IMR-90 (cell line): ENCODE measurements at regions not wholly inside any gene's neighbourhood (a gene's known extent, or its start where the extent isn't known, plus 50 kb on each side); places are given as distances from the start of the nearest gene placed in this dataset.

Experiments used
- ATAC-seq: fragments of 200-7000 bp; cut with Tn5 transposase; 2 replicates; pipeline ENCODE4 v1.9.1; 2020; ENCODE audit warnings: low read depth, mild to moderate bottlenecking, moderate library complexity
- BruUV-seq: library from RNA; stranded (reverse); fragments of 400-500 nt; replicated peaks from 2 replicates; lab custom pipeline; 2021; lab: Mats Ljungman, UMichigan
- CTCF ChIA-PET: fragments of 300-600 bp; formaldehyde crosslinking; extraction: SDS; loops from one replicate; lab custom pipeline; 2021; ENCODE audit warnings: antibody characterized with exemption; lab: Yijun Ruan, JAX
- POLR2A ChIA-PET: fragments of 300-600 bp; sonication (Branson Sonifier 250); formaldehyde crosslinking; loops from one replicate; lab custom pipeline; 2022; ENCODE audit warnings: antibody characterized with exemption; ENCODE audit not compliant: unreplicated experiment; lab: Charles Lee
- DNase-seq: peaks from one replicate; pipeline ENCODE4 v3.0.0; 2013
- H2AFZ ChIP-seq: replicated peaks from 2 replicates; pipeline ENCODE3; 2013; ENCODE audit warnings: low read length, mild to moderate bottlenecking; ENCODE audit not compliant: poor library complexity
- H2AK5ac ChIP-seq: 2 replicates; pipeline ENCODE4 v1.6.1; 2013; ENCODE audit warnings: low read depth, low read length, inconsistent platforms
- H2AK9ac ChIP-seq: replicated peaks from 2 replicates; pipeline ENCODE3; 2013; ENCODE audit warnings: mild to moderate bottlenecking, low read depth, low read length, moderate library complexity; ENCODE audit not compliant: poor library complexity
- H2BK120ac ChIP-seq: 2 replicates; pipeline ENCODE4 v1.6.1; 2013; ENCODE audit warnings: low read depth, low read length, inconsistent platforms
- H2BK15ac ChIP-seq: 3 replicates; pipeline ENCODE4 v1.6.1; 2013; ENCODE audit warnings: low read depth, low read length, inconsistent platforms
- H2BK20ac ChIP-seq: 2 replicates; pipeline ENCODE4 v1.6.1; 2013; ENCODE audit warnings: low read depth, mild to moderate bottlenecking, inconsistent platforms, low read length, moderate library complexity
- H2BK5ac ChIP-seq: 2 replicates; pipeline ENCODE4 v1.6.1; 2013; ENCODE audit warnings: mild to moderate bottlenecking, low read depth, low read length, inconsistent platforms; ENCODE audit not compliant: poor library complexity, severe bottlenecking
- H3K14ac ChIP-seq: replicated peaks from 2 replicates; pipeline ENCODE4 v1.6.1; 2013; ENCODE audit warnings: low read depth, low read length, inconsistent platforms
- H3K18ac ChIP-seq: 2 replicates; pipeline ENCODE4 v1.6.1; 2013; ENCODE audit warnings: low read depth, low read length, control low read depth
- H3K23ac ChIP-seq: 2 replicates; pipeline ENCODE4 v1.6.1; 2013; ENCODE audit warnings: low read depth, low read length, inconsistent platforms
- H3K27ac ChIP-seq: 2 replicates; pipeline ENCODE4 v1.5.1; 2013; ENCODE audit warnings: mild to moderate bottlenecking, control low read depth, low read length; ENCODE audit not compliant: insufficient read depth
- H3K27me3 ChIP-seq: 2 replicates; pipeline ENCODE4 v1.6.1; 2013; ENCODE audit warnings: low read length; ENCODE audit not compliant: control insufficient read depth, insufficient read depth
- H3K36me3 ChIP-seq: 2 replicates; pipeline ENCODE4 v1.6.1; 2013; ENCODE audit warnings: low read length, mixed read lengths; ENCODE audit not compliant: control insufficient read depth, insufficient read depth
- H3K4ac ChIP-seq: 2 replicates; pipeline ENCODE4 v1.6.1; 2013; ENCODE audit warnings: low read depth, low read length, inconsistent platforms
- H3K4me1 ChIP-seq: 2 replicates; pipeline ENCODE4 v1.6.1; 2013; ENCODE audit warnings: low read length, mixed read lengths; ENCODE audit not compliant: control insufficient read depth, insufficient read depth
- H3K4me2 ChIP-seq: 2 replicates; pipeline ENCODE4 v1.6.1; 2013; ENCODE audit warnings: low read depth, mild to moderate bottlenecking, control low read depth, low read length, moderate library complexity
- H3K4me3 ChIP-seq: 2 replicates; pipeline ENCODE4 v1.5.1; 2013; ENCODE audit warnings: low read depth, mild to moderate bottlenecking, control low read depth, low read length, moderate library complexity; ENCODE audit not compliant: insufficient read depth
- H3K56ac ChIP-seq: 2 replicates; pipeline ENCODE4 v1.6.1; 2013; ENCODE audit warnings: low read length, inconsistent platforms; ENCODE audit not compliant: insufficient read depth; ENCODE audit errors: extremely low read depth
- H3K79me1 ChIP-seq, 2 experiments: 2 replicates each; pipeline ENCODE4 v1.6.1; 2013; ENCODE audit warnings: low read length in 2 of 2, inconsistent platforms in 1 of 2, low read depth in 1 of 2
- H3K9ac ChIP-seq: 2 replicates; pipeline ENCODE4 v1.6.1; 2013; ENCODE audit warnings: low read depth, low read length, control low read depth
- H3K9me1 ChIP-seq: 2 replicates; pipeline ENCODE4 v1.6.1; 2013; ENCODE audit warnings: low read length, inconsistent platforms; ENCODE audit not compliant: insufficient read depth
- H3K9me3 ChIP-seq: 2 replicates; pipeline ENCODE4 v1.6.1; 2013; ENCODE audit warnings: low read length; ENCODE audit not compliant: control insufficient read depth, insufficient read depth
- H4K20me1 ChIP-seq: 2 replicates; pipeline ENCODE4 v1.6.1; 2013; ENCODE audit warnings: low read length, inconsistent platforms; ENCODE audit not compliant: insufficient read depth
- H4K5ac ChIP-seq: 2 replicates; pipeline ENCODE4 v1.6.1; 2013; ENCODE audit warnings: mild to moderate bottlenecking, low read depth, low read length, control low read depth
- H4K8ac ChIP-seq, 2 experiments: 2 replicates each; pipeline ENCODE4 v1.6.1; 2013; ENCODE audit warnings: low read depth in 2 of 2, low read length in 2 of 2, control low read depth in 1 of 2, inconsistent platforms in 1 of 2
- H4K91ac ChIP-seq: 2 replicates; pipeline ENCODE4 v1.6.1; 2013; ENCODE audit warnings: low read depth, low read length, inconsistent platforms; ENCODE audit not compliant: insufficient read depth
- CEBPB ChIP-seq: IDR thresholded peaks from 2 replicates; pipeline ENCODE4 v1.6.1; 2012; ENCODE audit warnings: low read depth, low read length, improper control_type of control experiment
- CHD1 ChIP-seq: IDR thresholded peaks from 2 replicates; pipeline ENCODE4 v1.6.1; 2012; ENCODE audit warnings: low read depth, low read length, improper control_type of control experiment
- FOS ChIP-seq: fragments of 150-350 bp; IDR thresholded peaks from 2 replicates; pipeline ENCODE4 v1.6.1; 2016; ENCODE audit warnings: low read depth, low read length
- MAFK ChIP-seq: IDR thresholded peaks from 2 replicates; pipeline ENCODE4 v1.6.1; 2012; ENCODE audit warnings: low read depth, low read length, improper control_type of control experiment
- MAZ ChIP-seq: IDR thresholded peaks from 2 replicates; pipeline ENCODE4 v1.6.1; 2012; ENCODE audit warnings: low read depth, mild to moderate bottlenecking, low read length, improper control_type of control experiment, moderate library complexity, borderline replicate concordance
- MXI1 ChIP-seq: IDR thresholded peaks from 2 replicates; pipeline ENCODE4 v1.6.1; 2012; ENCODE audit warnings: low read depth, mild to moderate bottlenecking, low read length, moderate library complexity, borderline replicate concordance
- NFE2L2 ChIP-seq: fragments of 150-350 bp; IDR thresholded peaks from 2 replicates; pipeline ENCODE4 v1.6.1; 2016; ENCODE audit warnings: low read depth, mild to moderate bottlenecking, low read length
- RAD21 ChIP-seq: IDR thresholded peaks from 2 replicates; pipeline ENCODE4 v1.6.1; 2012; ENCODE audit warnings: low read length, improper control_type of control experiment
- RFX5 ChIP-seq: IDR thresholded peaks from 2 replicates; pipeline ENCODE4 v1.8.0; 2012; ENCODE audit warnings: low read depth, mild to moderate bottlenecking, low read length, moderate library complexity
- WGBS, 2 experiments: methylation state at CpG; one replicate each; pipeline versions ENCODE4 v1.1.5 to v1.1.7; 2013; ENCODE audit warnings: missing lambda C conversion rate in 2 of 2; ENCODE audit not compliant: insufficient read length in 1 of 2; ENCODE audit errors: extremely low coverage in 2 of 2; 5-methylcytosine and 5-hydroxymethylcytosine counted together
- dilution Hi-C: fragments of 300-500 bp; cut with HindIII; formaldehyde crosslinking; loops from one replicate; pipeline ENCODE4 v1.14.3; 2018; ENCODE audit warnings: low sequenced_read_pairs; ENCODE audit not compliant: unreplicated experiment
- in situ Hi-C: fragments of 300-500 bp; cut with MboI; formaldehyde crosslinking; loops from 3 replicates; pipeline ENCODE4 v1.14.3; 2019; ENCODE audit warnings: low sequenced_read_pairs, inconsistent platforms, mixed read lengths
- intact Hi-C: fragments of 100-400 bp; cut with micrococcal nuclease; formaldehyde crosslinking; loops from 2 replicates; pipeline ENCODE4 v1.10.0; 2022
- TF ChIP-seq, protein P1 (sequence below): fragments of 150-350 bp; IDR thresholded peaks from 2 replicates; pipeline ENCODE4 v1.6.1; 2017; ENCODE audit warnings: mild to moderate bottlenecking, antibody characterized with exemption, low read length, low read depth
- TF ChIP-seq, protein P2 (sequence below): fragments of 150-350 bp; IDR thresholded peaks from 2 replicates; pipeline ENCODE4 v1.6.1; 2016; ENCODE audit warnings: low read depth, mild to moderate bottlenecking, low read length, moderate library complexity, borderline replicate concordance
- TF ChIP-seq, protein P3 (sequence below): conservative IDR thresholded peaks from 2 replicates; pipeline ENCODE4 v1.5.1; 2012; ENCODE audit warnings: mild to moderate bottlenecking, low read depth, low read length, improper control_type of control experiment

DNA sequence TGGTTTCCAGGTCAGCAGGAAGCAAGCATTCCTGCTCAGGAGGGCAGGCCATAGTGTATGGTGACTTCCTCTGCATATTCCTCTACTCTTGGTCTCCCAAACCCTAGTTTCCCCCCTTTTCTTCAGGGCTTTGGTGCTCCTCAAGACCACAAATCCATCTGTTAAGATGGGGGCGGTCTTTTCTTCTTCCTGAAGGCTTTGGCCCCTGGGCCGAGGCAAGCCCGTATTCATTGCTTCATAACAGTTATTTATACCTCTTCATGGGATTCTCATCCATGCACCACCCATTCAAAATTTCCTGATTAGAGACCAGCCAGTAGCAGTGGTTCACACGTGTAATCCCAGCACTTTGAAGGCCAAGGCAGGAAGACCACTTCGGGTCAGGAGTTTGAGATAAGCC is 62.1 kb upstream of the IL12A start:
- H3K79me1 ChIP-seq, result no peaks in the 10 kb centered on the region
- H3K18ac ChIP-seq, result peak overlapping the region; percentile 85
- H3K23ac ChIP-seq, result no peak overlapping the region
- no peak overlapping the region for H3K27ac ChIP-seq
- DNase-seq, result no peak
- H3K9me3 ChIP-seq, result no peaks in the 10 kb centered on the region
- H3K14ac ChIP-seq, result peak overlapping the region; percentile 87; the same call in 1 of the 2 replicates
- H2AK5ac ChIP-seq, result peak overlapping the region; percentile 73
- H2AK9ac ChIP-seq, result no peak overlapping the region
- H3K9ac ChIP-seq, result no peak overlapping the region
- peaks cover 21% of the 10 kb centered on the region for H3K9me1 ChIP-seq
- H2BK5ac ChIP-seq, result no peak overlapping the region
- H3K4me1 ChIP-seq, result peaks cover 24% of the 10 kb centered on the region
- H3K4me2 ChIP-seq, result no peak overlapping the region
- no peak for TF ChIP-seq CEBPB
- TF ChIP-seq CHD1, result no peak
- TF ChIP-seq RFX5, result no peak
- TF ChIP-seq RAD21, result no peak
- TF ChIP-seq, protein P1, sequence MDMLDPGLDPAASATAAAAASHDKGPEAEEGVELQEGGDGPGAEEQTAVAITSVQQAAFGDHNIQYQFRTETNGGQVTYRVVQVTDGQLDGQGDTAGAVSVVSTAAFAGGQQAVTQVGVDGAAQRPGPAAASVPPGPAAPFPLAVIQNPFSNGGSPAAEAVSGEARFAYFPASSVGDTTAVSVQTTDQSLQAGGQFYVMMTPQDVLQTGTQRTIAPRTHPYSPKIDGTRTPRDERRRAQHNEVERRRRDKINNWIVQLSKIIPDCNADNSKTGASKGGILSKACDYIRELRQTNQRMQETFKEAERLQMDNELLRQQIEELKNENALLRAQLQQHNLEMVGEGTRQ, result no peak
- no peak for TF ChIP-seq NFE2L2
- TF ChIP-seq, protein P2, sequence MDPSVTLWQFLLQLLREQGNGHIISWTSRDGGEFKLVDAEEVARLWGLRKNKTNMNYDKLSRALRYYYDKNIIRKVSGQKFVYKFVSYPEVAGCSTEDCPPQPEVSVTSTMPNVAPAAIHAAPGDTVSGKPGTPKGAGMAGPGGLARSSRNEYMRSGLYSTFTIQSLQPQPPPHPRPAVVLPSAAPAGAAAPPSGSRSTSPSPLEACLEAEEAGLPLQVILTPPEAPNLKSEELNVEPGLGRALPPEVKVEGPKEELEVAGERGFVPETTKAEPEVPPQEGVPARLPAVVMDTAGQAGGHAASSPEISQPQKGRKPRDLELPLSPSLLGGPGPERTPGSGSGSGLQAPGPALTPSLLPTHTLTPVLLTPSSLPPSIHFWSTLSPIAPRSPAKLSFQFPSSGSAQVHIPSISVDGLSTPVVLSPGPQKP, result no peak
- TF ChIP-seq, protein P3, sequence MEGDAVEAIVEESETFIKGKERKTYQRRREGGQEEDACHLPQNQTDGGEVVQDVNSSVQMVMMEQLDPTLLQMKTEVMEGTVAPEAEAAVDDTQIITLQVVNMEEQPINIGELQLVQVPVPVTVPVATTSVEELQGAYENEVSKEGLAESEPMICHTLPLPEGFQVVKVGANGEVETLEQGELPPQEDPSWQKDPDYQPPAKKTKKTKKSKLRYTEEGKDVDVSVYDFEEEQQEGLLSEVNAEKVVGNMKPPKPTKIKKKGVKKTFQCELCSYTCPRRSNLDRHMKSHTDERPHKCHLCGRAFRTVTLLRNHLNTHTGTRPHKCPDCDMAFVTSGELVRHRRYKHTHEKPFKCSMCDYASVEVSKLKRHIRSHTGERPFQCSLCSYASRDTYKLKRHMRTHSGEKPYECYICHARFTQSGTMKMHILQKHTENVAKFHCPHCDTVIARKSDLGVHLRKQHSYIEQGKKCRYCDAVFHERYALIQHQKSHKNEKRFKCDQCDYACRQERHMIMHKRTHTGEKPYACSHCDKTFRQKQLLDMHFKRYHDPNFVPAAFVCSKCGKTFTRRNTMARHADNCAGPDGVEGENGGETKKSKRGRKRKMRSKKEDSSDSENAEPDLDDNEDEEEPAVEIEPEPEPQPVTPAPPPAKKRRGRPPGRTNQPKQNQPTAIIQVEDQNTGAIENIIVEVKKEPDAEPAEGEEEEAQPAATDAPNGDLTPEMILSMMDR, result no peak
- no peak for TF ChIP-seq MAFK
- no peak for TF ChIP-seq MAZ
- TF ChIP-seq FOS, result no peak
- TF ChIP-seq MXI1, result no peak
- no peak overlapping the region for H3K56ac ChIP-seq
- no peak for ATAC-seq
- CTCF ChIA-PET, result no interaction called here
- peak overlapping the region; percentile 68; the same call in 1 of the 3 replicates for H2BK15ac ChIP-seq
- peak overlapping the region; percentile 96 for H2BK120ac ChIP-seq
- peak overlapping the region; percentile 60 for H2BK20ac ChIP-seq
- H4K20me1 ChIP-seq, result no peaks in the 10 kb centered on the region
- in situ Hi-C loops (no loop called here), dilution Hi-C loops (no loop called here), intact Hi-C loops (loop anchor here (5.0 kb wide), 1 partner anchor 486 kb away; no protein-coding TSS in a partner anchor)
- no peak overlapping the region; the same call in 1 of the 2 replicates for H4K5ac ChIP-seq
- peak overlapping the region; percentile 65 for H4K91ac ChIP-seq
- WGBS, 2 experiments, result 93% methylated on average over 3 of the region's 5 CpGs; no CpG with 5 or more reads in 1 of the 2 experiments
- H3K36me3 ChIP-seq, result no peaks in the 10 kb centered on the region
- no peak overlapping the region for H3K4me3 ChIP-seq
- POLR2A ChIA-PET, result no interaction called here
- H3K27me3 ChIP-seq, result no peaks in the 10 kb centered on the region
- no peak overlapping the region for H2AFZ ChIP-seq
- H3K4ac ChIP-seq, result peak overlapping the region; percentile 55
- H4K8ac ChIP-seq, result peak overlapping the region in 1 of 2 experiments; percentile 50; a peak in 3 of 4 replicates
- BruUV-seq, result no TSS peak
